Ascending aorta (tissue), 2 donors: ENCODE measurements at regions not wholly inside any gene's neighbourhood (a gene's known extent, or its start where the extent isn't known, plus 50 kb on each side); places are given as distances from the start of the nearest gene placed in this dataset.

ENCODE experiments used
- DNase-seq, 2 donors: peaks; one replicate each; pipeline ENCODE4 v3.0.0-alpha.2; 2019; ENCODE audit warnings: low spot score in 2 of 2
- H3K27ac ChIP-seq, 2 donors: fragments of 200-600 bp; sonication (generic); one replicate each; pipeline ENCODE4 v1.5.1; 2016 to 2017; ENCODE audit warnings: mild to moderate bottlenecking in 1 of 2
- H3K27me3 ChIP-seq: fragments of 200-600 bp; sonication (generic); one replicate; pipeline ENCODE4 v1.5.1; 2017
- H3K36me3 ChIP-seq, 2 donors: fragments of 200-600 bp; sonication (generic); one replicate each; pipeline ENCODE4 v1.5.1; 2016
- H3K4me1 ChIP-seq, 2 donors: fragments of 200-600 bp; sonication (generic); one replicate each; pipeline ENCODE4 v1.5.1; 2016 to 2017; ENCODE audit warnings: mild to moderate bottlenecking in 1 of 2
- H3K4me3 ChIP-seq, 2 donors: fragments of 200-600 bp; sonication (generic); one replicate each; pipeline ENCODE4 v1.5.1; 2016 to 2017; ENCODE audit warnings: mild to moderate bottlenecking in 1 of 2
- H3K9me3 ChIP-seq, 2 donors: fragments of 200-600 bp; sonication (generic); one replicate each; pipeline ENCODE4 v1.5.1; 2016
- intact Hi-C: fragments of 100-400 bp; cut with DNase I; formaldehyde crosslinking; loops from one replicate; pipeline ENCODE4 v1.15.1; 2023
- TF ChIP-seq, protein P1 (sequence below), 3 experiments: fragments of 200-600 bp in 2 of 3; fragments of 450-650 bp in 1 of 3; sonication (generic) in 2 of 3; IDR thresholded peaks; one replicate each; pipeline ENCODE4 v1.5.1; 2016 to 2019; ENCODE audit warnings: antibody characterized with exemption in 3 of 3, mild to moderate bottlenecking in 1 of 3, moderate library complexity in 1 of 3

DNA sequence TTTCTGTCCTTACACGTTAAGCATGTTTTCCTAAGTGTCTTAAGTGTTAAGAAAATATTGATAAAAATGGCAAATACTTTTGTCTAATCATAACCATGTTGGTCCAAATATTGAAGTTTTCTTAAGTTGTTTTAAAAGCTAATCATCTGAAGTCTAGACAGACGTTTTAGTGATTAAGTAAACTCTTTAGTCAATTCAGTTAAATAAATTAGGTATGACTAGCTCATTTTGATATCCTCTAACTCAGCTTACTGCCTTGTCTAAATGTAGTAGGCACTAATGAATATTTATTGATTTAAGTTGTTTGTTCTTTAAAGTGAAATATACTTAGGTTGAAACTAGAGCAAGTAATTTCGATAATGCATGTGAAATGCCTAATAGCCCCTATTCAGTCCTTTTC is 471.8 kb upstream of the CHST9 start:
- H3K36me3 ChIP-seq: no peaks in the 10 kb centered on the region
- H3K4me3 ChIP-seq: no peak overlapping the region
- no peaks in the 10 kb centered on the region for H3K9me3 ChIP-seq
- no peaks in the 10 kb centered on the region for H3K4me1 ChIP-seq
- intact Hi-C loops: no loop called here
- no peaks in the 10 kb centered on the region for H3K27me3 ChIP-seq
- TF ChIP-seq, protein P1, sequence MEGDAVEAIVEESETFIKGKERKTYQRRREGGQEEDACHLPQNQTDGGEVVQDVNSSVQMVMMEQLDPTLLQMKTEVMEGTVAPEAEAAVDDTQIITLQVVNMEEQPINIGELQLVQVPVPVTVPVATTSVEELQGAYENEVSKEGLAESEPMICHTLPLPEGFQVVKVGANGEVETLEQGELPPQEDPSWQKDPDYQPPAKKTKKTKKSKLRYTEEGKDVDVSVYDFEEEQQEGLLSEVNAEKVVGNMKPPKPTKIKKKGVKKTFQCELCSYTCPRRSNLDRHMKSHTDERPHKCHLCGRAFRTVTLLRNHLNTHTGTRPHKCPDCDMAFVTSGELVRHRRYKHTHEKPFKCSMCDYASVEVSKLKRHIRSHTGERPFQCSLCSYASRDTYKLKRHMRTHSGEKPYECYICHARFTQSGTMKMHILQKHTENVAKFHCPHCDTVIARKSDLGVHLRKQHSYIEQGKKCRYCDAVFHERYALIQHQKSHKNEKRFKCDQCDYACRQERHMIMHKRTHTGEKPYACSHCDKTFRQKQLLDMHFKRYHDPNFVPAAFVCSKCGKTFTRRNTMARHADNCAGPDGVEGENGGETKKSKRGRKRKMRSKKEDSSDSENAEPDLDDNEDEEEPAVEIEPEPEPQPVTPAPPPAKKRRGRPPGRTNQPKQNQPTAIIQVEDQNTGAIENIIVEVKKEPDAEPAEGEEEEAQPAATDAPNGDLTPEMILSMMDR (IDR thresholded peaks at IDR 0.05): no peak
- no peak for DNase-seq
- H3K27ac ChIP-seq: no peak overlapping the region

DNA sequence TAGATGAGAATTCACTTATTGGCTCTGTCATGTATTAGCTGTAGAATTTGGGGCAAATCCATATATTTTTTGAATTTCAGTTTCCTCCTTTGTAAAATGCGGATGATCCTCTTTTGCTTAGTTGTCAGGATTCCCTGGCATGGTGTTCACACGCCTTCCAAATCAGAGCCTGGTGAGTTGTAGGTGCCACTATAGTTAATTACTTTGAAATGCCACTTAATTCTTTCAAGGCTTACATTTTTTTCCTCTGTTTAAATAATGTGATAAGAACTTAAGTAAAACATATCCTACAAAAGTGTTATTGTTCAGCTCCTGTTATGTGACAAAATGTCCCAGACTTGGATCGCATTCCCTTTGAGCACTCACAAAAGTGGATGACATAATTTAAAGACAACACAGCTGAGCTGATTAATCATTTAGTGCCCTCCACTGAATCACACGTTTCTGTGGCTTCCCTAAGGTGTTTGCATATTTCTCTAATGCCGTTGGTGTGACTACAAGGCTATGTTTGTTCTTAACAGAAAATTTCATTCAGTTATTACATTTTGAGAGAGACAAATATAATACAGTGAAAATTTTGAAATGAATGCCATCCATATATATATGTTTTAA is 471.2 kb upstream of the CHST9 start:
- Histone ChIP-seq H3K4me1 (no peaks in the 10 kb centered on the region), H3K27me3 (no peaks in the 10 kb centered on the region), H3K9me3 (no peaks in the 10 kb centered on the region), H3K4me3 (no peak overlapping the region), H3K36me3 (no peaks in the 10 kb centered on the region), H3K27ac (no peak overlapping the region)
- intact Hi-C loops: no loop called here
- DNase-seq: no peak
- TF ChIP-seq, protein P1 (IDR thresholded peaks at IDR 0.05): no peak

GRCh38 chr18:27653247-27653646 is 468.1 kb upstream of the CHST9 start:
- Histone ChIP-seq H3K27me3 (no peaks in the 10 kb centered on the region), H3K27ac (no peak overlapping the region), H3K36me3 (no peaks in the 10 kb centered on the region), H3K4me3 (no peak overlapping the region), H3K4me1 (no peaks in the 10 kb centered on the region), H3K9me3 (no peaks in the 10 kb centered on the region)
- no peak for DNase-seq
- TF ChIP-seq, protein P1 (IDR thresholded peaks at IDR 0.05): no peak
- intact Hi-C loops: no loop called here

DNA sequence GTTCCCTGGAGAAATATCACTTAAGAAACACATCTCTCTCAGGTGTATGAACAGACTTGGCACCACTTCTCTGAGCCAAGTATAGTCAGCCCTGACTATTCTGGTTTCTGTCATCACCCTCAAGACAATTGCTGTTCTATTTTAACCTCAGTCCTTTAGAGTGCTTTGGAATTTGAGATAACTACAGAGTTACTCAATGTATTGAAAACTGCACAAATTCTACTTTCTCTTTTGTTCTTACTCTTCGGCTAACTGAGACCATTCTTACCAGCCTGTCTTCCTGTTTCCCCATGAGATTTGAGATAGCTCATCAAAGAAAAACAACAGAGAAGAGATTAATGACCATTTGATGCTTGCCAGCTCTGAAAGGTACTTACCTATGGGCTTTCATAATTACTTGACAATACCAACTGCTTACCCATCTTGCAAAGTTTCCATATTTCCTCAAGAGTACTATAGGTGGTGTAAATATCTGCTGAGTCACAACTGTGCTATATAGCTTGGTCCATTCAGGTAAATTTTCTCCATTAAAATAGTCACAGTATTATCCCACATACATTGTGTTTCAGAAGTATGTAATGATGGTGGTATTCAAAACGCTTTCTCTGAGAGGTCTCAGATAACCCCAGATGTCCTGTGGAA is 467.5 kb upstream of the CHST9 start:
- intact Hi-C loops: no loop called here
- TF ChIP-seq, protein P1 (IDR thresholded peaks at IDR 0.05): no peak
- Histone ChIP-seq H3K36me3 (no peaks in the 10 kb centered on the region), H3K9me3 (no peaks in the 10 kb centered on the region), H3K27me3 (no peaks in the 10 kb centered on the region), H3K27ac (no peak overlapping the region), H3K4me3 (no peak overlapping the region), H3K4me1 (no peaks in the 10 kb centered on the region)
- DNase-seq: no peak

DNA sequence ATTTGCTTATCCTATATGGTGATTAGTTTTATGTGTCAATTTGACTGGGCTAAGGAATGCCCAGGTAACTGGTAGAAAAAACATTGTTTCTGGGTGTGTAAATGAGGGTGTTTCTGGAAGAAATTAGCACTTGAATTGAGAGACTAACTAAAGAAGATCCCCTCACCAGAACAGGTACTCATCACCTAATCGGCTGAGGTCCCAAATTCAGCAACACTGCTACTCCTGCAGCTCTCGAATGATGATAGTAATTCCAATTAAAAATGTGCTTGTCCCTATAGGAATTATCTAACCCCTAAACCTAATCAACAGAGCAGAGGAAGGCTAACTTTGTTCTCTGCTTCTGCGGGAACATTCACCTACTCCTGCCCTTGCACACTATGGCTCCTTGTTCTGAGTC is 464.5 kb upstream of the CHST9 start:
- intact Hi-C loops: no loop called here
- TF ChIP-seq, protein P1 (IDR thresholded peaks at IDR 0.05): no peak
- Histone ChIP-seq H3K4me3 (no peak overlapping the region), H3K27ac (no peak overlapping the region), H3K9me3 (no peaks in the 10 kb centered on the region), H3K27me3 (no peaks in the 10 kb centered on the region), H3K4me1 (no peaks in the 10 kb centered on the region), H3K36me3 (no peaks in the 10 kb centered on the region)
- DNase-seq: no peak
